ENCODE measurements at regions not wholly inside any gene's neighbourhood (a gene's known extent, or its start where the extent isn't known, plus 50 kb on each side); places are given as distances from the start of the nearest gene placed in this dataset.
A peak's percentile ranks its signal among the peaks of the same experiment; 100 is the strongest.
"Not testable (repeated sequence)": the region's sequence is repeated elsewhere in the genome, so short reads cannot be mapped to it uniquely, and the experiment has no call there.

DNA sequence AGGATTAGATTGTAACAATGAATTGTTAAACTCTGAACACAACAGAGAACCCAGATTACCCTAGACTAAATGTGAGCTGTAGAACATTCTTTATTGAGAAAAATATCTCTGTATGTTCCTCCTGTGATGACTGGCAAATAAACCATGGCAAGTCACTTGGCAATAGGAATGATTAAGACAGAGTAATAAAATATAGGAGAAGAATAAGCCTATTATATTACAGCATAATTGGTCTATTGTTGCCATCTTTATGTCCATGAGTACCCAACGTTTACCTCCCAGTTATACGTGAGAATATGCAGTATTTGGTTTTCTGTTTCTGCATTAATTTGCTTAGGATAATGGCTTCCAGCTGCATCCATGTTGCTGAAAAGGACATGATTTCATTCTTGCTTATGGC is 211.2 kb upstream of the AVPR1A start:
- no peaks in the 10 kb centered on the region for H3K4me1 Mint-ChIP-seq (ENCODE audit: unreplicated experiment)
- DNase-seq (ENCODE audit: low spot score), result no peak
- no peaks in the 10 kb centered on the region for H3K9me3 Mint-ChIP-seq (ENCODE audit: unreplicated experiment)
- H3K4me3 Mint-ChIP-seq (ENCODE audit: unreplicated experiment), result no peak overlapping the region
- no peak overlapping the region for H3K27ac Mint-ChIP-seq (ENCODE audit: unreplicated experiment)
- H3K36me3 Mint-ChIP-seq (ENCODE audit: low read depth, unreplicated experiment), result no peaks in the 10 kb centered on the region
- peaks cover 1% of the 10 kb centered on the region for H3K27me3 Mint-ChIP-seq (ENCODE audit: unreplicated experiment)
- TF ChIP-seq CTCF (IDR thresholded peaks at IDR 0.05; ENCODE audit: unreplicated experiment), result no peak

DNA sequence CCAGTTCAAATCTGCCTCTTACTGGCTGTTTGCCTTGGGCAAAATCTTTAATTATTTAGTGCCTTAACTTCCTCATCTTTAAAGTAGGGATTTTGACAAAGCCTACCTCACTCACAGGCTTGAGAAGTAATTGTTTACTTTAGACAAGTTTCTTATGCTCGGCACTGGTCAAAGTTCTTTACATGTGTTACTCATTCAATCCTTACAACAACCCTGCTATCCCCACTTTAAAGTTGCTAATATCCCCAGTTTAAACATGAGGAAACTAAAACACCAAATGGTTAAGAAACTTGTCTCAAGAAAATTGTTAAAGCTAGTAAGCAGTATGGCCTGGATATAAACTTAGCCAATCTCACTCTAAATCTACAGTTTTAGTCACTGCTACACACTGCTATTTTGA is 204.0 kb upstream of the AVPR1A start:
- Mint-ChIP-seq H3K9me3 (ENCODE audit: unreplicated experiment) (no peaks in the 10 kb centered on the region), H3K4me1 (ENCODE audit: unreplicated experiment) (peaks cover 2% of the 10 kb centered on the region), H3K36me3 (ENCODE audit: low read depth, unreplicated experiment) (no peaks in the 10 kb centered on the region), H3K27me3 (ENCODE audit: unreplicated experiment) (no peaks in the 10 kb centered on the region), H3K4me3 (ENCODE audit: unreplicated experiment) (no peak overlapping the region), H3K27ac (ENCODE audit: unreplicated experiment) (no peak overlapping the region)
- no peak for TF ChIP-seq CTCF (IDR thresholded peaks at IDR 0.05; ENCODE audit: unreplicated experiment)
- DNase-seq (ENCODE audit: low spot score), result no peak

DNA sequence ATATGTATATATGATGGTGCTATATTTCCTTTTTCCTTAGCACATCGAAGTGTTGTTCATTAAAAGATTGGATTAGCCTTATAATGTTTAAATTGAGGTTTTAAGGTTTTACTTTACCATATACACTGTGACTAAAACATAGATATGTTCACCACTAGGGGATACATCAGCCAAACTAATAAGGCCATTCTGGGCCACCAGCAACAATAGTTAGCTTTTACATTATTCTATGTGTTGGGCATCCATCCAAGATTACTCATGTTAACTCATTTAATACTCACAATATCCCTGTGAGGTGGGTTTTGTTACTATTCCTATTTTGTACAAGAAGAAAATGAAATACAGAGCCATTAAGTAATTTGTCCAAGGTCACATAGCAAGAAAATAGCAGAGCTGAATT is 202.6 kb upstream of the AVPR1A start:
- Mint-ChIP-seq H3K36me3 (ENCODE audit: low read depth, unreplicated experiment) (no peaks in the 10 kb centered on the region), H3K27ac (ENCODE audit: unreplicated experiment) (no peak overlapping the region), H3K27me3 (ENCODE audit: unreplicated experiment) (no peaks in the 10 kb centered on the region), H3K9me3 (ENCODE audit: unreplicated experiment) (no peaks in the 10 kb centered on the region), H3K4me3 (ENCODE audit: unreplicated experiment) (no peak overlapping the region), H3K4me1 (ENCODE audit: unreplicated experiment) (peaks cover 7% of the 10 kb centered on the region)
- peak; percentile 28 for TF ChIP-seq CTCF (IDR thresholded peaks at IDR 0.05; ENCODE audit: unreplicated experiment)
- no peak for DNase-seq (ENCODE audit: low spot score)

DNA sequence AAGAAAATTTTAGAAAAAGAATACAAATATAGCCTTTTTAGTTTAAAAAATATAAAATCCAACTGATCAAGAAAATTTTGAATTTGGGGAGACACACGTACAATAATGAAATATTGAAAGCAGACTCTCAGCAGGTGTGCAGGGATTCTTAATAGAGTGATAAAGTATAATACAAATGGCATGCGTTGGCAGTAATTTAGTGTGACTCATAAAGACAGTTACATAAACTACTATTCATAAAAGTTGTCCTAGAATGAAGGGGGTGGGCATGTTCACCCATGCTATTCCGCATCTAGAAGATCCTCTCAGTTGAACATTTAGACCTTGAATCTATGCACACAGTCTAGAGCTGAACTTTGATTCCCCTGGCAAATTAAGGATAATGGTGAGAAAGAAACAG is 200.4 kb upstream of the AVPR1A start:
- peaks cover 9% of the 10 kb centered on the region for H3K4me1 Mint-ChIP-seq (ENCODE audit: unreplicated experiment)
- H3K9me3 Mint-ChIP-seq (ENCODE audit: unreplicated experiment), result no peaks in the 10 kb centered on the region
- no peak for DNase-seq (ENCODE audit: low spot score)
- H3K27me3 Mint-ChIP-seq (ENCODE audit: unreplicated experiment), result no peaks in the 10 kb centered on the region
- H3K36me3 Mint-ChIP-seq (ENCODE audit: low read depth, unreplicated experiment), result no peaks in the 10 kb centered on the region
- no peak overlapping the region for H3K4me3 Mint-ChIP-seq (ENCODE audit: unreplicated experiment)
- TF ChIP-seq CTCF (IDR thresholded peaks at IDR 0.05; ENCODE audit: unreplicated experiment), result no peak
- no peak overlapping the region for H3K27ac Mint-ChIP-seq (ENCODE audit: unreplicated experiment)

- no peaks in the 10 kb centered on the region for H3K9me3 Mint-ChIP-seq (ENCODE audit: unreplicated experiment)
- no peak overlapping the region for H3K27ac Mint-ChIP-seq (ENCODE audit: unreplicated experiment)
- H3K4me1 Mint-ChIP-seq (ENCODE audit: unreplicated experiment), result peaks cover 7% of the 10 kb centered on the region
- no peaks in the 10 kb centered on the region for H3K27me3 Mint-ChIP-seq (ENCODE audit: unreplicated experiment)
- H3K4me3 Mint-ChIP-seq (ENCODE audit: unreplicated experiment), result no peak overlapping the region
- no peak for DNase-seq (ENCODE audit: low spot score)
- H3K36me3 Mint-ChIP-seq (ENCODE audit: low read depth, unreplicated experiment), result no peaks in the 10 kb centered on the region
- no peak for TF ChIP-seq CTCF (IDR thresholded peaks at IDR 0.05; ENCODE audit: unreplicated experiment)
Measured at GRCh38 chr12:63348556-63348955, 197.6 kb upstream of the AVPR1A start.

DNA sequence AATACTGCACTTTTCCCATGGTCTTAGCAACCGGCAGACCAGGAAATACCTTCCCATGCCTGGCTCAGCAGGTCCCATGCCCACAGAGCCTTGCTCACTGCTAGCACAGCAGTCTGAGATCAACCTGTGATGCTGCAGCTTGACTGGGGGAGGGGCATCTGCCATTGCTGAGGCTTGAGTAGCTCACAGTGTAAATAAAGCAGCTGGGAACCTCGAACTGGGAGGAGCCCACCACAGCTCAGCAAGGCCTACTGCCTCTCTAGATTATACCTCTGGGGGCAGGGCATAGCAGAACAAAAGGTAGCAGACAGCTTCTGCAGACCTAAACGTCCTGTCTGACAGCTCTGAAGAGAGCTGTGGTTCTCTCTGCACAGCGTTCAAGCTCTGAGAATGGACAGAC is 186.2 kb upstream of the AVPR1A start:
- not testable (repeated sequence) for H3K27me3 Mint-ChIP-seq (ENCODE audit: unreplicated experiment); H3K4me3 Mint-ChIP-seq (ENCODE audit: unreplicated experiment); H3K36me3 Mint-ChIP-seq (ENCODE audit: low read depth, unreplicated experiment); DNase-seq (ENCODE audit: low spot score); H3K9me3 Mint-ChIP-seq (ENCODE audit: unreplicated experiment); H3K27ac Mint-ChIP-seq (ENCODE audit: unreplicated experiment); H3K4me1 Mint-ChIP-seq (ENCODE audit: unreplicated experiment)

All from endothelial cell (in vitro differentiated cells).